ENCODE measurements at regions not wholly inside any gene's neighbourhood (a gene's known extent, or its start where the extent isn't known, plus 50 kb on each side); places are given as distances from the start of the nearest gene placed in this dataset.

GRCh38 chr3:74346896-74347295, 267.6 kb downstream of the CNTN3 start:
- no peak for DNase-seq

GRCh38 chr3:74345701-74346100, 268.8 kb downstream of the CNTN3 start:
- no peak for DNase-seq

- no peak for DNase-seq
Measured at GRCh38 chr3:74344865-74345440, 269.5 kb downstream of the CNTN3 start.

- no peak for DNase-seq
Measured at GRCh38 chr3:74343391-74343790, 271.1 kb downstream of the CNTN3 start.

- DNase-seq: no peak
Measured at GRCh38 chr3:74338998-74339397, 275.5 kb downstream of the CNTN3 start.

- peak; percentile 27 for DNase-seq
Measured at GRCh38 chr3:74332165-74332564, 282.3 kb downstream of the CNTN3 start.

GRCh38 chr3:74331711-74332110, 282.7 kb downstream of the CNTN3 start:
- DNase-seq: no peak

- DNase-seq: no peak
Measured at GRCh38 chr3:74329096-74329495, 285.4 kb downstream of the CNTN3 start.

GRCh38 chr3:74328435-74328834, 286.0 kb downstream of the CNTN3 start:
- peak; percentile 15 for DNase-seq

- DNase-seq: no peak
Measured at GRCh38 chr3:74315291-74315690, 299.2 kb downstream of the CNTN3 start.

GRCh38 chr3:74314696-74315095, 299.8 kb downstream of the CNTN3 start:
- no peak for DNase-seq

- no peak for DNase-seq
Measured at GRCh38 chr3:74309716-74310115, 304.7 kb downstream of the CNTN3 start.

GRCh38 chr3:74304424-74304823, 310.0 kb downstream of the CNTN3 start:
- DNase-seq: no peak

GRCh38 chr3:74303711-74304110, 310.7 kb downstream of the CNTN3 start:
- DNase-seq: no peak

GRCh38 chr3:74302969-74303368, 311.5 kb downstream of the CNTN3 start:
- peak; percentile 18 for DNase-seq

GRCh38 chr3:74302281-74302680, 312.2 kb downstream of the CNTN3 start:
- peak; percentile 34 for DNase-seq

- DNase-seq: peak; percentile 91
Measured at GRCh38 chr3:74301056-74301455, 313.4 kb downstream of the CNTN3 start.

GRCh38 chr3:74295479-74295878, 319.0 kb downstream of the CNTN3 start:
- no peak for DNase-seq

GRCh38 chr3:74288761-74289160, 325.7 kb downstream of the CNTN3 start:
- DNase-seq: peak; percentile 43

GRCh38 chr3:74287557-74287956, 326.9 kb downstream of the CNTN3 start:
- peak; percentile 5 for DNase-seq

GRCh38 chr3:74282202-74282601, 332.3 kb downstream of the CNTN3 start:
- no peak for DNase-seq

- DNase-seq: no peak
Measured at GRCh38 chr3:74281705-74282104, 332.8 kb downstream of the CNTN3 start.

GRCh38 chr3:74273555-74274402, 340.7 kb downstream of the CNTN3 start:
- peak; percentile 77 for DNase-seq

GRCh38 chr3:74273091-74273490, 341.4 kb downstream of the CNTN3 start:
- DNase-seq: peak; percentile 28

- DNase-seq: no peak
Measured at GRCh38 chr3:74271541-74271940, 342.9 kb downstream of the CNTN3 start.

Measured in NCI-H69 (cell line).